ENCODE measurements at regions not wholly inside any gene's neighbourhood (a gene's known extent, or its start where the extent isn't known, plus 50 kb on each side); places are given as distances from the start of the nearest gene placed in this dataset.

DNA sequence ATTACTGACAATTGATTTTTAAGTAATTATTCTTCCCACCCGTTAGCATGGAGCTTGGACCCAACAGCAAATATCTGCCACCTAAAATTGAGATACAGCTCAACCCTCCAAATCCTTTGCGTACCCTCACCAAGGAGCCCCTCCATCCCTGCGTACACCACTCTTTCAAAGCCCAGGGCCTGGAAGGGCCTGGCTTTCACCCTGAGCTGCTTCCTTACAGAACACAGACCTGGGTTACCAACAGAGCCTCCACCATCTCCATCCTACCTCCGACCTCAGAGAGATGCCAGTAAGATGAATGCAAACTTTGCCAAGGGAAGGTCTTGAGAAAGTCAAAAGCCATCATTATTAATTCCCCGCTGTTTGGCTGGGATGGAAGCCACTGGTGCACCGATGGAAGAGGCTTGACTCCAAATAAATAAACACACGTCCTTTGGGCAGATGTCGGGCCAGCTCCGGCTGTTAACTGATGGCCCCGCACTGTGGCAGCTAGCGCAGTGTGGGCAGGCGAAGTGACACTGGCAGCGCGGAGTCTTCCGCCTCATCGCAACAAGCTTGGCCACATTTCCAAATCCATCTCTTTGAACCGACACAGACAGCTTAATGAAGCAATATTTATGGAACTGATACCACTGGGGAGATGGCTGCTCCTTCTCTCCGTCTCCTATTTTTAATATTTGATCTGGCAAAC lies 150.2 kb upstream of the VSTM2B start:
- DNase-seq: no peak

DNA sequence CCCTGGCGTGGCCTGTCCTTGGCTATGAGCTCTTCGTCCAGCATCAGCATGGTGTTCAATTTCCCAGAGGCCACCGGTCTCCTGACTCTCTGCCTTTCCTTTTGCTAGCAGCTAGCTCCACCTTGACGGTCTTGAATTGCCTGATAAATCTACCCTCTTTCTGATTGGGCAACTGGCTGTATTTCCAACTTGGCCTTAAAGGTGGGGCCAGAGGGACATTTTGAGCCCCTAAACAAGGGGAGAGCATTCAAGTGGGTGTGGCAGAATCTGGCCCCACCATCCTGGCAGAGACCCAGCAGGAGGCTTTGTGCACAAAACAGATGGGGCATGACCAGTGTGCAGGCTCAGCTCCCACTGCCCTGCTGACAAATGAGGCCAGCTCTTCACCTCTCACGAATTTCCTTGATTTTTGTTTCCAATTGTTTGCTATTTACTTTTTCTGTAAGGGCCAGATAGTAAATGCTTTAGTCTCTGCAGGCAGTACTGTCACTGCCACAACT lies 148.9 kb upstream of the VSTM2B start:
- no peak for DNase-seq

DNA sequence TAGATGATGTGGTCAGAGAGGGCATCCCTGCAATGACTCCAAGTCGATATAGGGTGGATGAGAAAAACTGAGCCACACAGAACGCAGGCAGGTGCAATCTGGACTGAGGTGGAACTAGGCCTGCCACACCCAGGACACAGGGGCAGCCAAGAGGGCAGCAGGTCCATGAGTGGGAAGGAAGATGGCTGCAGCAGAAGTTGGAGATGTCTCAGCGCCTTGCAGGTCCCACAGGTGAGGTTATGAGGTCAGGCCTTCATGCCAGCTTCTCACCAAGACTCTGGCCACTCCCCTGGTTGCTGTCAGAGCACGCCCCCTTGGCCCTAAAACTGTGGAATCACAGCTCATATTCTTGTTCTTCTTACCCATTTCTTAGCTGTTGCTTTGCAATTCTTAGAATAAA lies 147.7 kb upstream of the VSTM2B start:
- no peak for DNase-seq

GRCh38 chr19:29378543-29379080 lies 147.2 kb upstream of the VSTM2B start:
- no peak for DNase-seq

DNA sequence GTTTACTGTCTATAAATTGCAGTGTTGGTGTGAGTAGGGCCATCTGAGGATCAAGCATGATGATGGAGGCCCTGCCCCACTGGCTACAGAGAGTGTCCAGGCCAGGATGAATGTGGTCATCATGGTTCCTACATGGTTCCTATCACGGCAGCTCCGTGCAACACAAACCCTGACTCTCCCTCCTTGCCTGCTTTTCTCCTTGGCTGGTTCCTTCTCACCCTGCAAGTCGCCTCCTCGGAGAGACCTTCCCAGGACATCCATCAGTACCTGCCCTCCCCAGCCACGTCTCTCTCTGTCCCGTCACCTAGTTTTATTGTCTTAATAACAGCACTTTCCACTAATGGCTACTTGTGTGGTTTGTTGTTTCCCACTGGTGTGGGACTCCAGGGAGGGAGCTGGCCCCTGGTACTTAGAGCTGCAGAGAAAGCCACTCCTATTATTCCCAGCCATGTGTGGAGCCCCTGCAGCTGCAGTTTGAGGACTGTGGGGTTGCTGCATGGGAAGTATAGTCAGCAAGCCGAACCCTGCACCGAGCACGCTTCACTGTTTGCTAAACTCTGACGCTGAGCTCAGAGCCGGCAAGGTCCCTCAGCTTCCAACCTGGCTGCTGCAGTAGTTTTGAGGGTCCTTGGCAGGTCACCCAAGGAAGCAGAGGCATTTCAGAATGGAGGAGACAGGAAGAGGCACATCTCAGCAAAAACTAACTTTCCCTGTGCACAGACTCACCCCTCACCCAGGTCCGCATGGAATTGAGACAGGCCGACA lies 146.4 kb upstream of the VSTM2B start:
- DNase-seq: no peak

DNA sequence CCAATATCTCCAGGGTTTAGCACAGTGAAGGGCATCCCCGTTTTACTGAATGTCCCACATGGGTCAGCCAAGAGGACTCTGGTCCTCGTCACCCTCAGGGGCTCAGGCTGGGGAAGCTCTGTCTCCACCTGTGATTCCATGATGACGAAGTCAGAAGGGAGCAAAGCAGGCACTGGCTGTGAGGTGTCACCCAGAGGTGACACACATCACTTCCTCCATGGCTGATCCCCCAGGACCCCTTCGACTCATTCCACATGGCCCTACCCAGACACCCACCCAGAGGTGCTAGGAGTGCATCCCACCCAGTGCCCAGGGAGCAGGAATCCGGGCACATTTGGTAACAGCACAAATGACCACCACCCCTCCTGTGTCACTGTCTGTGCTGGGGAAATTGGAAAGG lies 145.2 kb upstream of the VSTM2B start:
- DNase-seq: no peak

DNA sequence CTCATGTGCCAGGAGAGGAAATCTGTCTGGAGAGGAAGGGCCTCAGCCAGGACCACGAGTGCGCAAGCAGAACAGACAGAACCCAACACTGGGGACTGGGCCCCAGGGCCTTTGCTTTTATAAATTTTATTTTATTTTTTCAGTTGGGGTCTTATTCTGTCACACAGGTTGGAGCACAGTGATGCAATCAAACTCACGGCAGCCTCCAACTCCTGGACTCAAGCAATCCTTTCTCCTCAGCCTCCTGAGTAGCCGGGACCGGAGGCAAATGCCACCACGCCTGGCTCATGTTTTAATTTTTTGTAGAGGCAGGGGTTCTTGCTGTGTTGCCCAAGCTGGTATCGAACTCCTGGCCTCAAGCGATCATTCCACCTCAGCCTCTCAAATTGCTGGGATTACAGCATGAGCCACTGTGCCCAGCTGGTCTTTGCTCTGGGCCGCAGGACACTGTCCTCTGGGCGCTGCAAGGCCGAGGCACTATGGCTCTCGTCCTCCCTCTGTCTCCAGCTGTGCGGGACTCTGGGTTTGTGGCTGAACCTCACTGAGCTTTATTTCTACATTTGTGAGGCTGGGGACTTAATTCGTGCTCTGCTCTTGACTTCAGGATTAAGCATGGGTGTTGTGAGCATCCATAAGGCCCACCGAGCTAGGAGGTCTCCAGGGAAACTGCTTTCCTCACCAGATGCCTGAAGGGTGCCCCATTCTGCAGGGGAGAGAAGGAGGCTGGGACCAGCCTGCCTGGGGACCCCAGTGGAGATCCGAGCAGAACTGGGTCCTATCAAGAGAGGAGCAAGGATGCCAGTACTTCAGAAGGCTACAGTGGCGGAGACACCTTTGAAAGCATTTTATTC lies 144.2 kb upstream of the VSTM2B start:
- DNase-seq: no peak

- no peak for DNase-seq
Measured at GRCh38 chr19:29383696-29384095, 142.1 kb upstream of the VSTM2B start.

GRCh38 chr19:29384656-29385055 lies 141.1 kb upstream of the VSTM2B start:
- no peak for DNase-seq

DNA sequence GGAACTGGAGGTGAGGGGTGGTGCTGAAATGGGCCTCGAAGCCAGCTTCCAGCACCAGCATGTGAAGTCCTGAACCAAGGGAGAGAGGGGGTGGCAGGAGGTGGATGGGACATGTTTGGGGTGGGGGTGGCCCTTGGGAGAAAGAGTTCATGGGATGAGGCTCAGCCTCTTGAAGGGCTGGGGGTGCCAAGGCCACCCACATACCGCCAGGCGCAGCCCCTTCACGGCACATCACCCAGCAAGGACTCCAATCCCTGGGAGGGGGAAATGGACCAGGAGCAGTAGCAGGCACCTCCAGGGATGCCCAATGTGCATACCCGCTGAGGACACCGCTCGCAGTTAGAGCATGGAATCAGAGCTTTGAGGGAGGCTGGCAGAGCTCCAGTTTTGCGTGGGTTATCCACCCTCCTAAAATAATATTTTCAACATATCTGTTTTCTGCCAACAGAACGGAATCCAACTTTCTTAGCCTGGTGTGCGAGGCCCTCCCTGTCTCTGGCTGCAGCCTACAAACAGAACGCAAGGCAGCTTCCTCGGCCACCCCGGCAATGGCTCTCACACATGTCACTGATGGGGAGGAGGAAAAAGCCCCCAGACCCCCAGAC lies 140.5 kb upstream of the VSTM2B start:
- DNase-seq: no peak

- DNase-seq: no peak
Measured at GRCh38 chr19:29386970-29387369, 138.8 kb upstream of the VSTM2B start.

DNA sequence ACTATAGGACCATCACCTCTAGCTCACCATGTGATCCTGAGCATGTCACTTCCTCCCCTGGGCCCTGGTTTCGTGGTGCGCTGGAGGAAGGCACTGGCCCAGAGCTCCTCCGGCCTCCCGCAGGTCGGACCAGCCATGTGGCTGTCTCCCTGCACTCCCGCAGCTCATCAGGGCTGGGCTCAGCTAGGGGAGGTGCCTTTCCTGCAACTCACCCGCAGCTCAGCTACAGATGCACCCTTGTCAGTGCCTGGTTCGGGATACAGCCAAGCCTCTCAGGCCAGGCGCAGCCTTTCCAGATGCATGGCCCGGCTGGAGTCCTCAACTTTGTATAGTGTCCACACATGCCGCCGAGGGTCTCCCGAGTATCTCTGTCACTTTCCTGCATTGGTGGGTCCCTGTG lies 138.2 kb upstream of the VSTM2B start:
- no peak for DNase-seq

- DNase-seq: no peak
Measured at GRCh38 chr19:29389495-29389894, 136.3 kb upstream of the VSTM2B start.

GRCh38 chr19:29390742-29391141 lies 135.1 kb upstream of the VSTM2B start:
- DNase-seq: no peak

DNA sequence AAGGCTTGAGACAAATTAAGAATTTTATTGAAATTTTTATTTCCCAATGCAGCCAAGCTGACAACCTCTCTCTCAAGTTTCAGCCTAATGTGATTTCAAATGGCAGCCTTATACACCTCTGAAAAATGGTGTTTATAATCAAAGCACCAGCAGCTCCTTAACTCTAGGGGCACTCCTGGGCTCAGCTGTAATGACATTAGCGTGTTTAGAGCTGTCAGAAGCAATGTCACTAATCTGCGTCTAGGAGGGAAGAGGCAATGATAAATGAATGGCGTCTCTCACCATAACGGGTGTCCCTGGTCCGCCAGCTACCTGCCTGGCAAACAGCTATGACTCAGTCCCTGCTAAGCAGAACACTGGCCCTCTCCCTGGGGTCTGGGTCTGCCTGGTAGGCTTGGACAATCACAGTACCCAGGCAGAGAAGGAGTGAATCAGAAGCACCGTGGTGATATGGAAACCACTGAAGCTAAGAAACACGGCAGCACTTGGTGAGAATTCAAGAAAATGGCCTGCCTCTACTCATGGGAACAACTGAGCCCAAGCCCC lies 131.8 kb upstream of the VSTM2B start:
- DNase-seq: no peak

- no peak for DNase-seq
Measured at GRCh38 chr19:29395111-29395733, 130.6 kb upstream of the VSTM2B start.

DNA sequence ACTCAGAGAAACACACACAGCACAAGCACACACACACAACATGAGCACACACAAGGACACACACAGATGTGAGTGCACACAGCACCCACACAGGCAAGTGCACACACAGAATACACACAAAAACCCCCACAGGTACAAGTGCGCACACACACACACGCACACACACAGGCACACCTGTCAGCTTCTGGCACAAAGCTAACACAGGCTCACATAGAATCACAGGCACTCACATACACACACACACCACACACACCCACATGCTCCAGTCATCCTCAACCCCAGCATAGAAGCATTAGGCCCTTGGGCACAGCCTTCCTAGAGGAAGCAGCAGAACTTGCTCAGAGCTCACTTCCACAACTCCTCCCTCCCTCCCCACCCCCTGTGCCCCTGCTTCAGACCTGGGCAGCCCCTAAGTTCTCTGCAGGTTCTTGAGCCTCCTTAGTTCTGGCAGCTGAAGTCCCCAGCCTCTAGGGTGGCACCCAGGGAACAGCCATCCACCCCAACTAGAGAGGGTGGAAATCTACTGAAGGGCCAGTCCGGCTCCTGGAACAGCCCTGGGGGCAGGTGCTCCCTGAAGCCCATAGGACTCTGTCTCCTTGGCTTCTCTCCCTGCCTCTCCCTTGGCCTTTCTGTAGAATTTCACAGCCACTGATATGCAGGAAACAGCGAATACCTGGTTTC lies 129.9 kb upstream of the VSTM2B start:
- no peak for DNase-seq

GRCh38 chr19:29396925-29397324 lies 128.9 kb upstream of the VSTM2B start:
- no peak for DNase-seq

DNA sequence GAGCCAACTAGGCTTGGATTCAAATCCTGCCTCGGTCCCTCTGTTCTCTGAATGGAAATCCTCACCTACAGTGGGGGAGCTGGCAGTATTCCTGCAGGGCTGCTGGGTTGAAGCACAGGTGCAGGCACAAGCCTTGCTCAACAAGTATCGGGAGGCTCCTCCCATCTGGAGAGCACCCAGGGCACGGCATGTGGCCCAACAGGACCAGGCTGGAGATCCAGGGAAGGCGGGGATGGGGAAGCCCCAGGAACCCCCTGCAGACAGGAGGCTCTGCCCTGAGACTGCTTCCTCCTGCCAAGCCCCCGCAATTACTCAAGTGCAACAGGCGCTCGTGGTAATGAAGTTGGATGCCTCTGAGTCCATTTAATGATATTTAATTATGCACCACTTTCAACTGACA lies 128.0 kb upstream of the VSTM2B start:
- no peak for DNase-seq

- DNase-seq: no peak
Measured at GRCh38 chr19:29399804-29400203, 126.0 kb upstream of the VSTM2B start.
